Stimulated activated naive CD4-positive, alpha-beta T cell treated with Interleukin-2 at 50 U/mL for 16 hours (primary cell): ENCODE measurements at regions not wholly inside any gene's neighbourhood (a gene's known extent, or its start where the extent isn't known, plus 50 kb on each side); places are given as distances from the start of the nearest gene placed in this dataset.

Experiments used
- DNase-seq: peaks from one replicate; lab custom pipeline; 2025; lab: John Stamatoyannopoulos, UW

DNA sequence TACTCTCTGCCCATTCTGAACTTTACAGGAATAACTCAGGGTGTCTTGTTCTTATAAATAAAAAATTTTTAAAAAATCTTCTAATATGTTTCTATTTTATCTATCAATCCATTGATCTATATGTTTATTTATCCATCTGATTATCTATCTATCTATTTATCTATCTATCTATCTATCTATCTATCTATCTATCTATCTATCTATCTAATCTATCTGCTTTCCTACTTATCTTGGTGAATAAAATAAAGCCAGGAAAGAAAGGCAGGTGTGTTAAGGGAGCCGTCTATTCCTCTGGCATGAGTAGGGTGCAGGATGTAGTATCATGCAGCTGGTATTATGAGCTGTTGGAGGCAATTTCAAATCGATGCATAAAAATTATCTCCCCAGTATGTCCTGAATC is 153.0 kb downstream of the FOXA2 start:
- DNase-seq: no peak

DNA sequence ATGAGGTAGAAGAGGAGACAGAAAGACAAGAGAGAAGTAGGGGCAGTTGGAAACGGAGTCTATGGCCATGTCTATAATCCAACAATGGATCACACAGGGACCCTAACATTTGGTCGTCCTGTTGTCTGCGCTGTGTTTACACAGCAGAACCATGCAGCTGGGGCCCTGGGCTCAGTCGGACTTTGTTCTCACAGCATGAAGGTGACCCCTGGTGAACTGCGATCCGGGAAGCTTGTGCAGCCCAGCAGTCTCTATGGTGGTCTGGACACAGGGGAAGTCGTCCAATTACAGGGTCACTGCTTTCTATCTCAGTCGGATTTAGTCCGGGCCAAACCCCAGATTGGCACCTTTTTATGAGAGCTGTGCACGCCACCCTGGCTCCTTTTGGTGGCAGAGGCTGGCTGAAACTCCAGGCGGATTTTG is 153.6 kb downstream of the FOXA2 start:
- no peak for DNase-seq

DNA sequence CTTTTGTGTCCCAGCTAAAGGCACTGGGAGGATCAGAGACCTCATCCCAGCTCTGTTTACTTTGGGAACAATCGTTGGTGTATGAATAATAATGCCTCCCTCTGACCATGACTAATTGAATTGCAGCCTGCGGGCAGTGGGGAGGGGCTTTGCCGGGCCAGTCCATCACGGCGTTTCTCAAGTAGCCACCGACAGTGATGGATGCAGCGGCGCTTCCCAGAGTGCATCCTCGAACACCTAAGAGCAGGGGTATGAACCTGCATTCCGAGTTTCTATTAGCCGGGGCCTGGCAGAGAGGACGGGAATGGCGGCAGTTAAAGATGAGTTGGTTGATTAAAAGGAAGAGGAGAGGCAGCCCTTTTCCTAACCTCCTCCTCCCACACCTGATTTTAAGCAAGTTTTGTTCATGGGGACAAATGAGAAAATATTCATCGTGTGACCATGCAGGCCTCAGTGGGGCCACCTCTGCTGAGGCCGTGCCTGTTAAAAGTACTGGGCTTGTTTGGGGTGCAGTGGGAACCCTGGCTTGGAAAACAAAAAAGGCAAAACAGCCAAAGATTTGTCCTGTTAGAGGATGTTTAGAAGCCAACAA is 154.1 kb downstream of the FOXA2 start:
- no peak for DNase-seq

DNA sequence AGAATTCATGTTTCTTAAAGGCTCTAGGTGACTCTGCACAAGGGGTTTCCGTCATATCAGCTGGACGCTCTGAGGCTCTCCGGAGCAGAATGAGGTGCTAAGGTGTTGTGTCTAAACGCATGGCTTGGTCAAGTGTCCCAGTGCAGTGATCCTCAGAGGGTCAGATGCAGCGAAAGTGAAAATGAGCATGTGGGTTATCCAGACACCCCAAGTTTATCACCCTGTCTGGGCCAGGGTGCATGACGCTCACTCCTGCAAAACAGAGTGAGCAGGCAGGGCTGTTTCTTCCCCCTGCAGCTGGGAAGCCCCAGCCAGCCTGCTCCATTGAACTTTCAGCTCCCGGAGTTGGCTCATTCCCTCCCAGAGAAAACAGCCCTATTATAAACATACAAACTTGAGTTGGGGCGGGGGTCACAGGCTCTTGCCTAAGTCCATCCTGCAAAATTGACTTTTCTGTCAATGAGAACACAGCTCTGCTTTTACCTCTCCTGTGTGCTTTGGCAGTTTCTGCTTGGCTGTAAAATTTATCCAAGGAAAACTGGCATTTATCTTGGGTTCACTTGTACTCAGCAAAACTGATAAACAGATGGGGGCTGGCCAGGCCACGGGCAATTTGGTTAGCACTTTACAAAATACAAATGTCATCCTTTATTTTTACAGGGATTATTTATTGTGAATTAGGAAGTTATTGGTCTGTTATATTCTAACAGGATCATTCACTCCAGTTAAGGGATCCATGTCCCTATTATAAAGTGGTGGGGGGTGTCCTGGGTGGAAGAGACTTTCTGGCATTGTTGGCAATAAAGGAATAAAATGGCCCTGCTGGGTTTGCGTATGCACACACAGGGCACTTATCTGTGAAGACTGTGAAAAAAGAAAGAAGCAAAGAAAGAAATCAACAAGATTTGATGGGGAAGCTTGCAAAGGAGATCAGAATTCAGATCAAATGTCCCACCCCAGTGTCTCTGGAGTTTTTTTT is 154.9 kb downstream of the FOXA2 start:
- DNase-seq: no peak

DNA sequence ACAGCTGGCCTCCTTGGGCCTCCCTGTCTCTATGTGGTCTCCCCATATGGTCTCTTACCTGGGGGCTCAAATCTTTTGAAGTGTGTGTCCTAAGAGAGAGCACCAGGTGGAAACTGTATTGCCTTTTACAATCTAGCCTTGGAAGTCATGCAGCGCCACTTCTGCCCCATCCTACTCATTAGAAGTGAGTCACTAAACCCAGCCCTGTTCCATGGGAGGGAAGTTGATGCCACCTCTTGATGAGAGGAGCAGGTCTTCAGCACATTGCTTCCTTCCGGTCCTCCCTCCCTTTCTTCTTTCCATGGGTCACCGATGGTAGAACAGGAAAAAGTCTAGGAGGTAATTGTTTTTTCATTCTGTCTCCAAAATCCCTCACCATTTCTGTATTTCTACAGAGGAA is 156.3 kb downstream of the FOXA2 start:
- DNase-seq: no peak

DNA sequence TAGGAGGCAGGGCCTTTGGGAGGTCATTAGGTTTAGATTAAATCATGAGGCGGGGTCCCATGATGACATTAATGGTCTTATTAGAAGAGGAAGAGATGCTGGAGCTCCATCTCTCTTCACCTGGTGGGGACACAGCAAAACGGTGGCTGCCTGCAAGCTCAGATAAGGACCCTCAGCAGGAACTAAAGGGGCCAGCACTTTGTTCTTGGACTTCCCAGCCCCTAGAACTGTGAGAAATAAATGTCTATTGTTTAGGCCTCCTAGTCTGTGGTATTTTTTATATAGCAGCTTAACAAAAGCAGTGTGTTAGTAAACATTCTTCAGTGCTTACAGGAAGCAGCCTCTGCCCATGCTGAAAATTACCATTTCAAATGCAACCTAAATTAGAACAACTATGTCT is 157.6 kb downstream of the FOXA2 start:
- no peak for DNase-seq

DNA sequence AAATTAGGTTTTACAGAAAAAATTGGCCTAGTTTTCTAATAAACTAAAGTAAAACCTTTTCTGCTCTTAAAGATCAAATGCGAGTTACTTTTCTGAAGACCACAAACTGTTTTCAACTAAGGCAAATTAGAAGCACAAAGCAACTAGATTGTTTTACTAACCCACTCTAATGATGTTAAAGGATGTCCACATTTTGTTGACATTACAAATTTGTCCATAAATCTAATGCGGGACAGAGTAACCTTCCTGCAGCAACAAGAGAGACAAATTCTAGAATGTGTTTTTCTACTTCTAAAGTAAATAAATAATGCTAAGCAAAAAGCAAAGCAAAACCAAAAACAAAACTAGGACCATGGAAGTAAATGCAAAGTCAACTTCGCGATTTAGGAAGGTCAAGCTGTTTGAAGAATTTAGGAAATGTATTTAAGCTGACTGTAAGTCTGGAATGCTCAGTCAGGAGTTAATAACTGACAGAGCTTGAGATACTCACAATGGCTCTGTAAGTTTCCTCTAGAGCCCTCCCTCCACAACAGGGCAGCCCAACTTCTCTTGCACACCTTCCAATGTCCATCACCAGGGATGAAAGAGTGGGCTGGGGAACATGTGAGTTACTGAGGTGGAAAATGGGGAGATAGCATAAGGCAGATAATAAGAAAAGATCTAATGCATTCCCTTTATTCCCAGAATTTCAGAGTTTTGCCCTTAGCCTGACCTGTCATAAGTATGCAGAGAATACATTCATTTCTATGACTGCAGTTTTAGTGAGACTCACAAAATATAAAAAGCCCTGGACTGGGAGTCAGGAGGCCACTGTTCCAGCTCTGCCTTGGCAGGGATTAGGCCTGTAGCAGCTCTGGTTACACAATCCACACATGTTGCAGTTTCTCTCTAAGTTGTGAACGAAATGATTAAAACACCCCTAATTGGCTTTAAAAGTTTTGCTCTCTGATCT is 158.8 kb downstream of the FOXA2 start:
- no peak for DNase-seq

DNA sequence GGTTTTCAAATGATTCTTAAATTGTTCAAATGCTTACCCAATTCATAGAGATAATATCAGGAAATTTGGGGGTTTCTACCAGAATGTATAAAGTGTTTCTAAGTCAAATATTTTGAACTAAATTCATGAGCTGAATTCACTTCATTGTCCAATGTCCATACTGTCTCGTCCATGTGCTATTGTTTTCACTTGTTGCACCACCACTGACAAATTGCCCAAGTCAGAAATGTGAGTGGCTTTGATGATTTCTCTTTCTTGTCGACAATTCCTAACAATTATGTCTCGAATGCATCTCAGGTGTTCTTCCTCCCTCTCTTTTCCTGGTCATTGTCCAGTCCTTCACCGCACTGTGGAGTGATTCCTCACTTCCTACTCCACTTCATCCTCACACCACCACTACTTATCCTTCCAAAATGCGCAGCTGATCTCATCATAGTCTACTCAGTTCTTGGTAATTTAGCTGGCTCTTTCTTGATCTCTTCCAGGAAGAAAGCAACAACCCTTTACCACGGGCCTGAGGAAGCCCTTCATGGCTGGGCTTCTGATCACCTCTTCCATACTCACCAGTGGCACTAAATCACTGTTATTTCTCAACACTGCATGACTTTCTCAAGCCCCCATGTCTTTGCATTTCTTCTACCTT is 161.1 kb downstream of the FOXA2 start:
- DNase-seq: no peak

DNA sequence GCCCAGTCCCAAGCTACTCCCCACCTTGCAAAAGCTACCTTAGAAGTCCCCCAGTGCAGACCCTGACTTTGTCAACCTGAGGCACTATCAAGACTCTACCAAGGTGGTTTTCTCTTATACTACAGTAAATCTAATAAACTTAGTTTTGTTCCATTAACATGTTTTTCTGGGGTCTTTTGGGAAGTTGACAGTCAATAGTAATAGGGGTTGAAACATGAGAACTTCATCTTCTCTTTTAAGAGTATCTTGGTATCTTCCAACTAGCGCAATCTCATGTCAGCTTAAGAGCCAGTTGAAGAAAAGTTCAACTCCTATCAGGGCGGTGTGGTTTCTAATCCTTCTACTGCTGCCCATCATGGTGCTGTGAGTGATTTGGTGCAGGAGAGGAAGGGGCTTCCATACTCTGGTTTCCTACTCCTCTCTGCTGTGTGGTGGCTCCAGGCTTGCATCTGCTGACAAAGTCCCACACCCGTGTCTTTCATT is 164.2 kb downstream of the FOXA2 start:
- DNase-seq: no peak

DNA sequence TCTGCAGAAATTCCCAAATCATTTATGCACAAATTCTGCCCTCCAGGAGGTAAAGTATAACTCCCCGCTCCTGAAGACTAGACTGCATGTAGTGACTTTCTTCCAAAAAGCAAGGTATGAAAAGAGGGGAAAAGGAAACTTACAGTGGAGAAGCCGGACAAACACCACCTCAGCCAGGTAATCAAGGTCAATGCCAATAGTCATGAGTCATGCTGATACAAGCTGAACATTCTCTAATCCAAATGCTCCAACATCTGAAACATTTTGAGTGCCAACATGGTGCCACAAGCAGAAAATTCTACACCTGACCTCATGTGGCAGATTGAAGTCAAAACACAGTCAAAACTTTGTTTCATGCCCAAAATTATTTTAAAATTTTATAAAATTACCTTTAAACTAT is 165.6 kb downstream of the FOXA2 start:
- no peak for DNase-seq

DNA sequence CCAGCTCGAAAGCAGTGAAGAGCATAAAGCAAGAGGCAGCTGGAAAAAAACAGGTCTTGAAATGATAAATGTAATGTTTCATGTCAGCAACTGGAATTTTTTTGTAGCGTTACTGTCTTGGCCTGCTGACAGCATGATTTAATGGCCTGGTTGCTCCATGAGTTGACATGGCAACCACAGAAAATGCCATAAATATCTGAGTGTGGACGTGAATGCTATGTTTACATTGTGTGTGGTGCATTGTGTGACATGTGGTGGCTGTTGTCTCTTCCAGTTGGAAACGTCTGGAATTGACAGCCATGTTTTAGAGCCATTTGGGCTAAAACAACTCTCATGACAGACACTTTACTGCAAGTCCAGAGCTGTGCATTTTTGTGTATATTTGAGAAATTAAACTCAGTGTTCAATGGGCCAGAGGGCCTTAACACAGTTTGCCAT is 170.0 kb downstream of the FOXA2 start:
- DNase-seq: no peak

DNA sequence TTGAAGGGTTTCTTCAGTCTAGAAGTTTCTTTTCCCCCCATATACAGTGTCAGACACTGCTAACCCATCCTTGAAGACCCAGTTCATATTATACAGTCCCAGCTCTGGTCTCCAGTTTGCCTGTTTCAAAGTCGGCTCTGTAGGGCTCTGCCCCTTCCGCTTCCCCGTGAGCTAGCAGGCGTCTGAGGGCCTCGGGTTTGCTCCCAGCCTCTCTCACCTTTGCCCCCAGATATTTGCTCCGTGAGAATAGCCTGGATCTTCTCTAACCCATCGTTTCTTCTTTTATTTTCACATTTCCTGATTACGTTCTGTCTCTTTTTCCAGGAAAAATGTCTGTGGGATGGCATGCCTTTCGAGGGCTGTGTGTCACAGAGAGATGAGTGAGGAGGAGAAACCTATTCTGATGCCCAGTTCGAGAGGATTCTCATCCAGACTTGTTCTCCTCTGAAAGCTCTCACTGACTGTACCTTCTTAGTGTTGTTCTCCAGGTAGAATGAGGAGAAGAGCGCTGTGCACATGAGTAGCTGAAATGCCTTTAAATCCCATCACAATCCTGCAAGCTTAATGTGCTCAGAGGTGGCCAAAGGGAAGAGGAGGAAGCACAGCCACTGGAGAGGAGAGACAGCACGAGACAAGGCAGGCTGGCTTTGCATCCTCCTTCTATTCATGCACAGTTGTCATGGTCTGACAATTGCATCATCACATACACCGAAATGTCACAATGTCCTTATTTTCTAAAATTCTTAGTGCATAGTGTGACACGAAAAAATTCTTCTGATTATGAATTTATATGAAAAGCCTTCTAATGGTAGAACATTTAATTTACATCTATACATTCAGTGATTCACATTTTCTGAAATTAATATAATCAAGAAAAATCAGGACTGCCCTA is 171.1 kb downstream of the FOXA2 start:
- DNase-seq: no peak

DNA sequence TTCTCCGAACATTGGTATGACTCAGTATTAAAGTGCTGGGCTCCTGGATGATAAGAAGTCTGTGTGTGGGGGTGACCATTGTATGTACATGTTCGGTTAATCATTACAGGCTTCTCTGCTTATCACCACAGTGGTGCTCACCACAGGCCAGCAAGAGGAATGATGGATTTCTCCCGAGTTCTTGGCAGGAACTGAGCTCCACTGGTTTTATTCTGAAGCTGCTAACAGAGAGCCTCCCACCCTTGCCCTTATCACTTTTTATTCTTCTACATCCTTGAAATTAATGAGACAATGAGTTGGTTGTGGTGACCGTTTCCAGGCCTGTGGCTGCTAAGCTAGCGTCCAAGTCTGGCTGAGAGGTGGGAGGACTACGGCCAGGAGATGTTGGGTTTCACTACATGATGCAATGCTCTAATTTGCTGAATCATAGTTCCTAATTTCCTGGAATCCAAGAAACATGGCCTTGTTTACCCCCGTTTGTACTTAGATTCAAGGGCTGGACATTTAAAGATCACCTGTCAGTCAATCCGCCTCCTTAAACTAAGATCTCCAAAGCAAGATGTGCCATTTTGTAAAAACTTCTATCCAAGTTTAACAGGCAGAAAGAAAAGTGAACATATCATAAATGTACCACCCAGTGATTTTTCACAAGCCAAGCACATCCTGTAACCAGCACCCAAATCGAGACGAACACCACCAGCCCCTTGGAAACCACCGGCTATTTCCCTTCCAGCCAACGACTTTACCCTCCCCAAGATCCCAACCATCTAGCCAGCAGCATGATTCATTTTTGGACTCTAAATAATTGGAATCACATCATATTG is 172.5 kb downstream of the FOXA2 start:
- no peak for DNase-seq

DNA sequence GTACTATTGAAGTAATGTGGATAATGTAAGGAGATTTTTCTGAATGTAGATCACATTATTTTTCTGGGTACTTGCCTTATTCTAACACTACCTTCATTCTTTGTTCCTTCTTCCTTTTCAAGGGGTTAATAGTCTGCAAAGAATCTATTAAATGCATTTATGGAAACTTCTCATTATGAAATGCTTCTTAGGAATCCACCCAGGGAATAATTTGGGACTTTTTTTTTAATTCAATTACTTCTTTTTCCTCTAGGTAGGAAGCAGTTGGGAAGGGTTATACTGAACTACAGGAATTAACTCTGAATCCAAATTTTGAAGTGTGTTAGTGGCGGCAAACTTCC is 173.1 kb downstream of the FOXA2 start:
- no peak for DNase-seq

DNA sequence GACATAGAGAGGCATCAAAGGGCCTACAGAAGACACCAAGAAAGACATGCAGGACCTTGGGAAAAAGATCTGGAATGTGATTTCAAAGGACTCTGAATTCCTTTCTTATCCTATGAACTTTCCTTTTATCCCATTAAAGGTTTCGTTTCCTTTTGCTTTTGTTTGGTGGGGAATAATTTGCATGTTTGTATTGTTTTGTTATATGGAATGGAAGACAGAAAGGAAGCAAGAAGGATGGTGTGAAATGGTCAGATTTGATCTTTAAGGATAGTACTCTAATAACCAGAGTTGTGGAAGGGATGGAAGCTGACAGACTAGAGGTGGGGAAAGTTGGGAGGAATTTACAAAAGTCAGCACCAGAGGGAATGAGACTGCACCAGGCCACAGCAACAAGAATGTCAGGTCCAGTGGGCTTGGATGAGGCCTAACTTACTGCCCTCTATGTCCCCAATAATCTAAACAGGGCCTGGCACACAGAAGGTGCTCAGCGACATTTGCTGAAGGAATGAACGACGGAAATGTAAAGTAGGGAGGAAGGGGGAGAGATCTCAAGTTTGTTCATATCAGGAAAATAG is 173.7 kb downstream of the FOXA2 start:
- DNase-seq: no peak

DNA sequence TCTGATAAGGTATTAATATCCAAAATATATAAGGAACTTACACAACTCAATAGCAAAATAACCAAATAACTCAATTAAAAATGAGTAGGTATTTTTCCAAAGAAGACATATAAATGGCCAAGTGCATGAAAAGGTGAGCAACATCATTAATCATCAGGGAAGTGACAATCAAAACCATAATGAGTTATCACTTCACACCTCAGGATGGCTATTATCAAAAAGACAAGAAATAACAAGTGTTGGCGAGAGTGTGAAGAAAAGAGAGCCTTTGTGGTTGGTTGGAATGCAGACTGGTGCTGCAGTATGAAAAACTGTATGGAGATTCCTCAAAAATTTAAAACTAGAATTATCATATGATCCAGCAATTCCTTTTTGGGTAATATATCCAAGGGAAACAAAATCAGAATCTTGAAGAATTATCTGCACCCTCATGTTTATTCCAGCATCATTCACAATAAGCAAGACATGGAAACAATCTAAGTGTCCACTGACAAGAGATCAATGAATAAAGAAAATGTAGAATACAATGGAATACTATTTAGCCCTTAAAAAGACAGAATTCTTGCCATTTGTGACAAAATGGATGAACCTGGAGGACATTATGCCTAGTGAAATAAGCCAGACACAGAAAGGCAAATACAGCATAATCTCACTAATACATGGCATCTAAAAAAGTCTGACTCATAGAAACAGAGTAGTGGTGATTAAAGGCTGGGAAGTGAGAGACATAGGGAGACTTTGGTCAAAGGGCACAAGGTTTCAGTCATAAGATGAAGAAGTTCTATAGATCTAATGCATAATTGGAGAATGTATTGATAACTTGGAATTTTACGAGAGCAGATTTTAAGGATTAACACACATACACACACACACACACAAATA is 175.6 kb downstream of the FOXA2 start:
- DNase-seq: no peak

DNA sequence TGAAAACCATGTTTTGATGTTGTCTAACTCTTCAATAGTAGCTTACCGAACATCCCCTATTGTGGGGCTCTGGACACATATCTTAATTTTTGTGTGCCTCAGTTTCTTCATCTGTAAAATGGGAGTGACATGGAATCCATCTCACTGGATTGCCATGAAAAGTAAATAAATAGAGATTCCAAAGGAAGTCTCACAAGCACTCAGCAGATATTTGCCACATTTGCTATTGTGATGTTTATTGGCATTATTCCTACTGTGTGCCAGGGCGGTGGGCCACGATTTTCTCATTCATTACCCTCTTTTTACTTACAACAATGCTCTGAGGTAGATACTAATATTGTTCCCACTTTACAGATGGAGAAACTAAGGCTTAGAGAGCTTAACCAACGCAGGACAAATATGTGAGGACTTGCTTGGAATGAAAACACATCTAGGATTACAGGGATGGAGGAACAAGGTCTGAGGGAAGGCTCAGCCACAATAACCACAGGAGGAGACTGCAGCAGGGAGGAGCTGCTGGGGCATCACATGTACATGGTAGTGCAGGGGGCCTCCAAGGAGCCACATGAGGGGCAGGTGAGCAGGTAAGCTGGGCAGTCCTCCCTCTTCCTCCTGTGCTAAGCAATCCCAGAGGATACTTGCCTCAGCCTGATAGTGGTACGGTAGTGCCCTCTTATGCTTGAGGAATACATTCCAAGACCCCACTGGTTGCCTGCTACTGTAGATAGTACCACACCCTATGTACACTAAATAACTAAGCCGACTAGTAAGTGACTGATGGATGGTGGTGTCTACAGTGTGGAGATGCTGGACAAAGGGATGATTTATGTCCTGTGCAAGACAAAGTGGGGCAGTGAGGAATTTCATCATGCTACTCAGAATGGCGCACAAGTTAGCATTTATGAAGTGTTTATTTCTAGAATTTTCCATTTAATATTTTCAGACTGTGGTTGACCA is 176.9 kb downstream of the FOXA2 start:
- DNase-seq: no peak
